HEK293T (cell line): ENCODE measurements at regions not wholly inside any gene's neighbourhood (a gene's known extent, or its start where the extent isn't known, plus 50 kb on each side); places are given as distances from the start of the nearest gene placed in this dataset.

Experiments used
- ARNT ChIP-seq: fragments of 450-650 bp; IDR thresholded peaks from 2 replicates; pipeline ENCODE4 v1.6.1; 2017; ENCODE audit warnings: mild to moderate bottlenecking
- BHLHE40 ChIP-seq: fragments of 450-650 bp; IDR thresholded peaks from 2 replicates; pipeline ENCODE4 v1.6.1; 2016; ENCODE audit warnings: mild to moderate bottlenecking, moderate library complexity, borderline replicate concordance
- ELF4 ChIP-seq: fragments of 450-650 bp; IDR thresholded peaks from 2 replicates; pipeline ENCODE4 v1.6.1; 2017; ENCODE audit warnings: antibody characterized with exemption
- FOXM1 ChIP-seq: fragments of 450-650 bp; IDR thresholded peaks from 2 replicates; pipeline ENCODE4 v1.6.1; 2017; ENCODE audit warnings: mild to moderate bottlenecking, borderline replicate concordance
- L3MBTL2 ChIP-seq: fragments of 450-650 bp; conservative IDR thresholded peaks from 2 replicates; pipeline ENCODE4 v1.6.1; 2016; ENCODE audit warnings: mild to moderate bottlenecking
- NFRKB ChIP-seq: fragments of 450-650 bp; IDR thresholded peaks from 2 replicates; pipeline ENCODE4 v1.6.1; 2016; ENCODE audit warnings: mild to moderate bottlenecking, moderate library complexity
- PKNOX1 ChIP-seq: fragments of 450-650 bp; IDR thresholded peaks from 2 replicates; pipeline ENCODE4 v1.6.1; 2016
- SP1 ChIP-seq: fragments of 450-650 bp; IDR thresholded peaks from 2 replicates; pipeline ENCODE4 v1.6.1; 2017
- SUZ12 ChIP-seq: fragments of 450-650 bp; IDR thresholded peaks from 2 replicates; pipeline ENCODE4 v1.6.1; 2016; ENCODE audit warnings: mild to moderate bottlenecking
- TARDBP ChIP-seq: fragments of 450-650 bp; IDR thresholded peaks from 2 replicates; pipeline ENCODE4 v1.6.1; 2016
- ZNF384 ChIP-seq: fragments of 450-650 bp; IDR thresholded peaks from 2 replicates; pipeline ENCODE4 v1.6.1; 2016

- no peak for TF ChIP-seq FOXM1
- TF ChIP-seq NFRKB = no peak
- TF ChIP-seq ARNT = no peak
- no peak for TF ChIP-seq TARDBP
- TF ChIP-seq ZNF384 = no peak
- no peak for TF ChIP-seq SP1
- no peak for TF ChIP-seq L3MBTL2
- TF ChIP-seq PKNOX1 = no peak
- TF ChIP-seq BHLHE40 = no peak
- no peak for TF ChIP-seq ELF4
- no peak for TF ChIP-seq SUZ12
Observed at GRCh38 chr13:39284801-39285388, 246.6 kb downstream of the NHLRC3 start.
